Sigmoid colon (tissue), 6 donors: ENCODE measurements at regions not wholly inside any gene's neighbourhood (a gene's known extent, or its start where the extent isn't known, plus 50 kb on each side); places are given as distances from the start of the nearest gene placed in this dataset.
A peak's percentile ranks its signal among the peaks of the same experiment; 100 is the strongest.
"Not testable (repeated sequence)": the region's sequence is repeated elsewhere in the genome, so short reads cannot be mapped to it uniquely, and the experiment has no call there.

ENCODE experiments used
- DNase-seq: peaks from one replicate; pipeline ENCODE4 v3.0.0-alpha.2; 2019
- H3K27ac ChIP-seq, 4 donors: fragments of 200-600 bp; sonication (generic); one replicate each; pipeline ENCODE4 v1.5.1; 2016 to 2019; ENCODE audit warnings: mild to moderate bottlenecking in 1 of 4
- H3K27me3 ChIP-seq, 3 donors: fragments of 200-600 bp; sonication (generic); one replicate each; pipeline ENCODE4 v1.5.1; 2019; ENCODE audit warnings: mild to moderate bottlenecking in 1 of 3
- H3K36me3 ChIP-seq, 4 donors: fragments of 200-600 bp; sonication (generic); one replicate each; pipeline ENCODE4 v1.5.1; 2016 to 2019
- H3K4me1 ChIP-seq, 4 donors: fragments of 200-600 bp; sonication (generic); one replicate each; pipeline ENCODE4 v1.5.1; 2017 to 2019
- H3K4me3 ChIP-seq, 4 donors: fragments of 200-600 bp; sonication (generic); one replicate each; pipeline ENCODE4 v1.5.1; 2017 to 2019; ENCODE audit warnings: mild to moderate bottlenecking in 2 of 4, moderate library complexity in 1 of 4
- H3K9me3 ChIP-seq, 4 donors: fragments of 200-600 bp in 3 of 4; sonication (generic) in 3 of 4; one replicate each; pipeline versions ENCODE4 v1.5.1 to v1.6.1; 2013 to 2019
- EP300 ChIP-seq, 4 donors: sonication (generic); formaldehyde crosslinking; IDR thresholded peaks; one replicate each; pipeline ENCODE4 v1.6.1; 2017; ENCODE audit warnings: antibody characterized with exemption in 4 of 4
- POLR2A ChIP-seq, 2 donors: fragments of 450-650 bp; IDR thresholded peaks; one replicate each; pipeline ENCODE4 v1.6.1; 2016; ENCODE audit warnings: antibody characterized with exemption in 2 of 2, mild to moderate bottlenecking in 2 of 2, moderate library complexity in 2 of 2
- POLR2AphosphoS5 ChIP-seq, 4 donors: sonication (generic); formaldehyde crosslinking; IDR thresholded peaks; one replicate each; pipeline ENCODE4 v1.6.1; 2017; ENCODE audit warnings: antibody characterized with exemption in 4 of 4
- WGBS, 2 donors: extraction: QIAGEN DNeasy Blood & Tissue Kit; methylation state at CpG; one replicate each; pipeline ENCODE4 v1.1.7; 2013; 5-methylcytosine and 5-hydroxymethylcytosine counted together
- intact Hi-C: fragments of 100-400 bp; cut with DNase I; formaldehyde crosslinking; loops from one replicate; pipeline ENCODE4 v1.15.1; 2023
- TF ChIP-seq, protein P1 (sequence below), 4 experiments: fragments of 450-650 bp in 3 of 4; fragments of 200-600 bp in 1 of 4; IDR thresholded peaks; one replicate each; pipeline ENCODE4 v1.5.1; 2016 to 2019; ENCODE audit warnings: antibody characterized with exemption in 4 of 4, mild to moderate bottlenecking in 3 of 4, moderate library complexity in 2 of 4
- donor health status: healthy with polysubstance abuse.
- donor health status: healthy.

DNA sequence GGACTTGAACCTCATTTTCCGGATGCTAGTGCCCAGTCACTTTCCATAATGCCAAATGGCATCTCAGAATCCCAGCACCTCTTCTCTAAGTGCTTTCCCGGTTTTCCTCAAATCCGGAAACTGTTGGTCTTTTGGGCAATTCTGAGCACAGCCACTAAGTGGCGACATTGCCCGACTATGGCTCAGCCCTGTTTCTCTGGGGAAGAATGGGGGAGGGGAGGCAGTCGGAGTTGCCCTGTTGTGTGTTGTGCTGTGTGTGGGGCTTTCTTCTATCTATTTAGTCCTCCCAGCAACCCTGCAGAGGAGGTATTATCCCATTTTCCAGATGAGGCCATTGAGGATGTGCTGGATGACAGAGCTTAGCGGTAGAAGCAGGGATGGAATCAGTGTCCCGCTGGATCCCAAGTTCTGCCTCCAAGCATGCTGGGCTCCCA lies 175.0 kb downstream of the FCRL5 start:
- H3K27me3 ChIP-seq, H3K4me1 ChIP-seq, H3K27ac ChIP-seq, DNase-seq, intact Hi-C loops, H3K36me3 ChIP-seq, H3K9me3 ChIP-seq, H3K4me3 ChIP-seq: not testable (repeated sequence)
- 27 to 28% methylated on average over 8 of the region's 8 CpGs for WGBS, 2 donors
- TF ChIP-seq, protein P1, sequence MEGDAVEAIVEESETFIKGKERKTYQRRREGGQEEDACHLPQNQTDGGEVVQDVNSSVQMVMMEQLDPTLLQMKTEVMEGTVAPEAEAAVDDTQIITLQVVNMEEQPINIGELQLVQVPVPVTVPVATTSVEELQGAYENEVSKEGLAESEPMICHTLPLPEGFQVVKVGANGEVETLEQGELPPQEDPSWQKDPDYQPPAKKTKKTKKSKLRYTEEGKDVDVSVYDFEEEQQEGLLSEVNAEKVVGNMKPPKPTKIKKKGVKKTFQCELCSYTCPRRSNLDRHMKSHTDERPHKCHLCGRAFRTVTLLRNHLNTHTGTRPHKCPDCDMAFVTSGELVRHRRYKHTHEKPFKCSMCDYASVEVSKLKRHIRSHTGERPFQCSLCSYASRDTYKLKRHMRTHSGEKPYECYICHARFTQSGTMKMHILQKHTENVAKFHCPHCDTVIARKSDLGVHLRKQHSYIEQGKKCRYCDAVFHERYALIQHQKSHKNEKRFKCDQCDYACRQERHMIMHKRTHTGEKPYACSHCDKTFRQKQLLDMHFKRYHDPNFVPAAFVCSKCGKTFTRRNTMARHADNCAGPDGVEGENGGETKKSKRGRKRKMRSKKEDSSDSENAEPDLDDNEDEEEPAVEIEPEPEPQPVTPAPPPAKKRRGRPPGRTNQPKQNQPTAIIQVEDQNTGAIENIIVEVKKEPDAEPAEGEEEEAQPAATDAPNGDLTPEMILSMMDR (IDR thresholded peaks at IDR 0.05) = peak in 3 of 4 experiments; percentile 17 to 53 (median 25)

DNA sequence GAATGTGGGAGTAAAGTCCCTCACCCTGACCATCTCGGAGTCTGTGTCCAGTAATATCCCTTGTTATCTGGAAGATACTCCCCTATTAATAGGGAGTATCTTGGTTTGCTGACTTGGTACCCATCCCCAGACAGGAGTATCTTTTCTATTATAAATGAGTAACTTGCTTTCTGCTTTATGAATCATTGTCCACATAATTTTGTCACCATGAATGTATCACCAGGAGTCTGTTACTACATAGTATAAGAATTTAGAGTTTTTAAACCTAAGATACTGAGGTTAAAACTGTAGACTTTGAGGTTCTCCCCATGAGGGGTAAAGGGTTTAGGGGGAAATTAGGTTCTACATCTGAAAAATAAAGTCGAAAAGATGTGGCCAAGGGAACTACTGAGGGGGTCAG lies 175.6 kb downstream of the FCRL5 start:
- DNase-seq = no peak

DNA sequence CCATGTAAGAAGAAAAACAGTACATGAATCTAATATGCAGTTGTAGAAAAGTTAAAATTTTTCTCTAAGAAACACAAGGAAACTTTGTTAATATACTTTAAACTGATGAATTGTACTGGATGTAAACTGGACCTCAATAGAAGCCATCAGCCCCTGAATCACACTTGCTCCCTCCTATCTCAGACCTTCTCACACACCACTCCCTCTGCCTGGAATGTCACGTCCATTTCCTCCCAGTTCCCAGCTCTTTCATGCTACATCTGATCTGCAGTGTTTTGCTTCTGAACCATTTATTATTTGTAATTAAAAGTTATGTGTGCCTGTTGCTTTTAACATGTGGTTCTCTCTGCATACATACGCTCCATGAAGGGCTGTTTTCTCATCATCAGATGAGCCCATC lies 180.0 kb downstream of the FCRL5 start:
- H3K9me3 ChIP-seq, H3K27ac ChIP-seq, H3K27me3 ChIP-seq, DNase-seq, H3K4me1 ChIP-seq, intact Hi-C loops, H3K36me3 ChIP-seq, H3K4me3 ChIP-seq: not testable (repeated sequence)
- WGBS, 2 donors = 48 to 62% methylated on average over 2 of the region's 2 CpGs

More for the DNA sequence above, 175.6 kb downstream of the FCRL5 start:
- WGBS, 2 donors = 90 to 91% methylated on average over 2 of the region's 2 CpGs
- H3K9me3 ChIP-seq = no peaks in the 10 kb centered on the region
- no peaks in the 10 kb centered on the region for H3K27me3 ChIP-seq
- no peak overlapping the region for H3K4me3 ChIP-seq
- peaks cover 0 to 5% (median 0%) of the 10 kb centered on the region in 4 donors for H3K4me1 ChIP-seq
- H3K36me3 ChIP-seq = no peaks in the 10 kb centered on the region
- intact Hi-C loops = no loop called here
- H3K27ac ChIP-seq = no peak overlapping the region
- TF ChIP-seq POLR2A (IDR thresholded peaks at IDR 0.05) = no peak
- TF ChIP-seq, protein P1 (IDR thresholded peaks at IDR 0.05) = no peak
- TF ChIP-seq EP300 (IDR thresholded peaks at IDR 0.05) = no peak
- TF ChIP-seq POLR2AphosphoS5 (IDR thresholded peaks at IDR 0.05) = no peak

DNA sequence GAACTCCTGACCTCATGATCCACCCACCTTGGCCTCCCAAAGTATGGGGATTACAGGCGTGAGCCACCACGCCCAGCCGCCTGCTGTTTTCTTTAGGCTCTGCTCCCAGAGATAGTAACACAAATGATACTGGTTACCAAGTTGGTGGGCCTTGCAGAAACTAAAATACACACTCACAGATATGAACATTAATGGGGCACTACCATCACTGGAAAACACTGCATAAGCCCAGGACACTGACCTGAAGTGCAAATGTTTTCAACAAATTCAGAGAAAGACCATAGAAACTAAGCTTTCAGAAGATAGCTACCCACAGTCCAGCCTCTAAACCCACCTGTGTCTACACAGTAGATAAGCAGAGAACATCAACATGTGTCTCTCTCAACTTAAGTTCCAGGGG lies 180.5 kb downstream of the FCRL5 start:
- TF ChIP-seq POLR2A (IDR thresholded peaks at IDR 0.05) (no peak), POLR2AphosphoS5 (IDR thresholded peaks at IDR 0.05) (no peak), EP300 (IDR thresholded peaks at IDR 0.05) (no peak)
- TF ChIP-seq, protein P1 (IDR thresholded peaks at IDR 0.05) = no peak
- Histone ChIP-seq H3K27ac (no peak overlapping the region), H3K4me1 (no peaks in the 10 kb centered on the region), H3K9me3 (no peaks in the 10 kb centered on the region), H3K4me3 (no peak overlapping the region), H3K27me3 (no peaks in the 10 kb centered on the region), H3K36me3 (no peaks in the 10 kb centered on the region)
- no peak for DNase-seq
- intact Hi-C loops = no loop called here
- 76 to 88% methylated on average over 3 of the region's 3 CpGs for WGBS, 2 donors

DNA sequence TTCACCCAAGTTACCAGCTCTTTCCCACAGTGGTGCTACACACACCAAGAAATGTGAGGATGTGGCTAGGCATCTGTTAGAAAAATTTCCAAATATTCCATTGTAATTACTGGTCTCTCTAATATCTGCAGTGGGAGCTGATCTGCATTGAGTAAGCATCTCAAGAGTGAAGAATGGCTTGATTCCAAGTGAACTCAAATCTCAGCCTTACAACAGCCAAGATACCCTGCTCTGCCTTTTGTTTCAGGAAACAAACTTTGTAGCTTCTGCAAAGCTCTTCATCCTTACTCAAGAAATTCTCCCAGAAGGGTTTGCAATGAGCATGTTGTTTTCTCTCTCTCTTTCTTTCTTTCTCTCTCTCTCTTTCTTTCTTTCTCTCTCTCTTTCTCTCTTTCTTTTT lies 181.1 kb downstream of the FCRL5 start:
- DNase-seq = no peak
- no peak overlapping the region for H3K27ac ChIP-seq
- TF ChIP-seq POLR2A (IDR thresholded peaks at IDR 0.05) (no peak), POLR2AphosphoS5 (IDR thresholded peaks at IDR 0.05) (no peak), EP300 (IDR thresholded peaks at IDR 0.05) (no peak)
- TF ChIP-seq, protein P1 (IDR thresholded peaks at IDR 0.05) = no peak
- no peaks in the 10 kb centered on the region for H3K9me3 ChIP-seq
- H3K4me3 ChIP-seq = no peak overlapping the region
- no peaks in the 10 kb centered on the region for H3K27me3 ChIP-seq
- no peaks in the 10 kb centered on the region for H3K4me1 ChIP-seq
- H3K36me3 ChIP-seq = no peaks in the 10 kb centered on the region
- intact Hi-C loops = no loop called here
